OCI-LY7 (cell line): ENCODE measurements at regions not wholly inside any gene's neighbourhood (a gene's known extent, or its start where the extent isn't known, plus 50 kb on each side); places are given as distances from the start of the nearest gene placed in this dataset.

ENCODE experiments used
- BruUV-seq: library from RNA; stranded (reverse); fragments of 400-500 nt; replicated peaks from 2 replicates; lab custom pipeline; 2021; lab: Mats Ljungman, UMichigan
- CTCF ChIA-PET: fragments of 300-600 bp; sonication (Branson Sonifier 250); formaldehyde crosslinking; loops from one replicate; lab custom pipeline; 2022; ENCODE audit warnings: antibody characterized with exemption; ENCODE audit not compliant: unreplicated experiment; lab: Charles Lee
- POLR2A ChIA-PET: fragments of 300-600 bp; sonication (Branson Sonifier 250); formaldehyde crosslinking; loops from one replicate; lab custom pipeline; 2022; ENCODE audit warnings: antibody characterized with exemption; lab: Charles Lee
- DNase-seq: peaks from one replicate; pipeline ENCODE4 v3.0.0-alpha.2; 2015; ENCODE audit warnings: low spot score
- H2AFZ ChIP-seq: fragments of 200-600 bp; sonication (generic), shearing (Covaris generic); 2 replicates; pipeline ENCODE4 v1.6.1; 2014; ENCODE audit warnings: mild to moderate bottlenecking, antibody characterized with exemption, low read length, moderate library complexity
- H3K27ac ChIP-seq: fragments of 200-600 bp; sonication (generic); 2 replicates; pipeline ENCODE4 v1.5.1; 2014; ENCODE audit warnings: mixed run types, low read depth, mild to moderate bottlenecking, moderate library complexity, low read length, inconsistent platforms; ENCODE audit not compliant: poor library complexity, severe bottlenecking
- H3K36me3 ChIP-seq: fragments of 200-600 bp; sonication (generic); 2 replicates; pipeline ENCODE4 v1.6.1; 2014; ENCODE audit warnings: mild to moderate bottlenecking, antibody characterized with exemption, low read length, moderate library complexity, mixed read lengths; ENCODE audit not compliant: insufficient read depth
- H3K4me1 ChIP-seq: fragments of 200-600 bp; sonication (generic); 2 replicates; pipeline ENCODE4 v1.5.1; 2014; ENCODE audit warnings: mild to moderate bottlenecking, low read length; ENCODE audit not compliant: insufficient read depth, poor library complexity, severe bottlenecking
- H3K4me2 ChIP-seq: fragments of 200-600 bp; sonication (generic); 2 replicates; pipeline ENCODE4 v1.6.1; 2014; ENCODE audit warnings: mild to moderate bottlenecking, low read length
- H3K4me3 ChIP-seq: fragments of 200-600 bp; sonication (generic); 2 replicates; pipeline ENCODE4 v1.5.1; 2014; ENCODE audit warnings: mild to moderate bottlenecking, low read depth, low read length; ENCODE audit not compliant: poor library complexity, severe bottlenecking
- H3K79me2 ChIP-seq: fragments of 200-600 bp; sonication (generic); 2 replicates; pipeline ENCODE4 v1.6.1; 2016; ENCODE audit warnings: low read depth, mild to moderate bottlenecking, low read length, moderate library complexity, mixed read lengths; ENCODE audit not compliant: insufficient read depth
- H3K9me2 ChIP-seq: fragments of 200-600 bp; sonication (generic); 2 replicates; pipeline ENCODE4 v1.6.1; 2016; ENCODE audit warnings: mild to moderate bottlenecking, low read length, mixed read lengths; ENCODE audit not compliant: insufficient read depth
- H3K9me3 ChIP-seq: fragments of 200-600 bp; sonication (generic); 2 replicates; pipeline ENCODE4 v1.6.1; 2014; ENCODE audit warnings: mild to moderate bottlenecking, mixed run types, low read length, mixed read lengths
- H4K20me1 ChIP-seq: fragments of 200-600 bp; sonication (generic); 2 replicates; pipeline ENCODE4 v1.6.1; 2014; ENCODE audit warnings: mild to moderate bottlenecking, antibody characterized with exemption, low read length, moderate library complexity, mixed read lengths; ENCODE audit not compliant: insufficient read depth
- CTCF ChIP-seq: fragments of 200-600 bp; sonication (generic); conservative IDR thresholded peaks from 2 replicates; pipeline ENCODE4 v1.5.1; 2014; ENCODE audit warnings: mild to moderate bottlenecking, antibody characterized with exemption, low read length, moderate library complexity, mixed read lengths
- EZH2phosphoT487 ChIP-seq: fragments of 200-600 bp; sonication (generic); IDR thresholded peaks from 2 replicates; pipeline ENCODE4 v1.6.1; 2018; ENCODE audit warnings: low read depth, borderline replicate concordance, mild to moderate bottlenecking, mixed run types, antibody characterized with exemption, low read length, moderate library complexity, mixed read lengths
- intact Hi-C: fragments of 100-400 bp; cut with micrococcal nuclease; formaldehyde crosslinking; loops from one replicate; pipeline ENCODE4 v1.10.0; 2022; ENCODE audit not compliant: unreplicated experiment

GRCh38 chr13:107568181-107568580, 647.2 kb downstream of the LIG4 start:
- POLR2A ChIA-PET: no interaction called here
- Histone ChIP-seq H2AFZ (no peak overlapping the region), H3K9me2 (no peaks in the 10 kb centered on the region), H3K27ac (no peak overlapping the region), H3K79me2 (no peaks in the 10 kb centered on the region), H4K20me1 (no peaks in the 10 kb centered on the region), H3K9me3 (no peaks in the 10 kb centered on the region), H3K4me1 (no peaks in the 10 kb centered on the region), H3K4me2 (no peak overlapping the region), H3K4me3 (no peak overlapping the region), H3K36me3 (no peaks in the 10 kb centered on the region)
- no peak for DNase-seq
- TF ChIP-seq EZH2phosphoT487: no peak
- CTCF ChIA-PET: no interaction called here
- intact Hi-C loops: no loop called here
- BruUV-seq: no TSS peak

GRCh38 chr13:107563099-107563925, 652.0 kb downstream of the LIG4 start:
- ChIA-PET POLR2A (no interaction called here), CTCF (no interaction called here)
- Histone ChIP-seq H3K79me2 (no peaks in the 10 kb centered on the region), H2AFZ (no peak overlapping the region), H4K20me1 (no peaks in the 10 kb centered on the region), H3K36me3 (no peaks in the 10 kb centered on the region), H3K9me2 (no peaks in the 10 kb centered on the region), H3K4me1 (no peaks in the 10 kb centered on the region), H3K9me3 (no peaks in the 10 kb centered on the region), H3K4me2 (no peak overlapping the region), H3K4me3 (no peak overlapping the region), H3K27ac (no peak overlapping the region)
- TF ChIP-seq CTCF: no peak
- TF ChIP-seq EZH2phosphoT487: no peak
- DNase-seq: no peak
- BruUV-seq: no TSS peak
- intact Hi-C loops: no loop called here

- no peaks in the 10 kb centered on the region for H3K4me1 ChIP-seq
- TF ChIP-seq CTCF (no peak), EZH2phosphoT487 (no peak)
- POLR2A ChIA-PET: no interaction called here
- no peak overlapping the region for H3K27ac ChIP-seq
- H4K20me1 ChIP-seq: no peaks in the 10 kb centered on the region
- H3K4me2 ChIP-seq: no peak overlapping the region
- intact Hi-C loops: no loop called here
- H3K4me3 ChIP-seq: no peak overlapping the region
- no peaks in the 10 kb centered on the region for H3K9me3 ChIP-seq
- H3K9me2 ChIP-seq: no peaks in the 10 kb centered on the region
- CTCF ChIA-PET: no interaction called here
- BruUV-seq: no TSS peak
- no peak overlapping the region for H2AFZ ChIP-seq
- H3K79me2 ChIP-seq: no peaks in the 10 kb centered on the region
- DNase-seq: no peak
- no peaks in the 10 kb centered on the region for H3K36me3 ChIP-seq
Observed at GRCh38 chr13:107562203-107562602, 653.1 kb downstream of the LIG4 start.
